ENCODE measurements at regions not wholly inside any gene's neighbourhood (a gene's known extent, or its start where the extent isn't known, plus 50 kb on each side); places are given as distances from the start of the nearest gene placed in this dataset.

GRCh38 chr12:115273456-115273855 is 589.5 kb upstream of the TBX3 start:
- no peak overlapping the region for H3K27ac Mint-ChIP-seq
- H3K4me3 Mint-ChIP-seq: no peak overlapping the region
- ATAC-seq: no peak
- DNase-seq: no peak
- H3K4me1 Mint-ChIP-seq: no peaks in the 10 kb centered on the region
- POLR2A ChIA-PET: no interaction called here
- peaks cover 0 to 12% (median 4%) of the 10 kb centered on the region in 9 donors for H3K9me3 Mint-ChIP-seq
- no peaks in the 10 kb centered on the region for H3K36me3 Mint-ChIP-seq
- H3K27me3 Mint-ChIP-seq: peaks cover 0 to 6% (median 0%) of the 10 kb centered on the region in 5 donors

GRCh38 chr12:115268451-115268850 is 584.5 kb upstream of the TBX3 start:
- Mint-ChIP-seq H3K27ac (no peak overlapping the region), H3K9me3 (peaks cover 0 to 26% (median 3%) of the 10 kb centered on the region in 9 donors), H3K36me3 (no peaks in the 10 kb centered on the region), H3K4me1 (no peaks in the 10 kb centered on the region), H3K4me3 (no peak overlapping the region), H3K27me3 (peaks cover 0 to 6% (median 0%) of the 10 kb centered on the region in 5 donors)
- DNase-seq: no peak
- ATAC-seq: no peak
- POLR2A ChIA-PET: no interaction called here

DNA sequence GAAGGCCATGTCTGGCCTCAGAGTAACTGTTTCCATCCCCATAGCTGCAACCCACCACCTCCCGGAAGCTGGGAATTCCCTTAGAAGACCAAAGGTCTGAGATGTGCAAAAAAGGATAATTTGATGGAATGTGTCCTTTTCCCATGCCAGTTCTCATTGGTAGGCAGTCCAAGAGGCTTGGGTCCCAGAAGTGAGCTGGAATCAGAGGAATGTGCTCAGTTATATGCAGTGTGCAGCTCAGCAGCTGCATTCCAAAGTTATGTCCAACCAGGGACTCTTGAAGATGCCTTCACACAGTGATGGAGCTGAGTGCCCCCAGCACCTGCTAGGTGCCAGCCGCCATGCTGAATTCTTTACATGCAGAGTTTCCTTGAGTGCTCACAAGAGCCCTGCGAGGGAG is 583.9 kb upstream of the TBX3 start:
- no peak for DNase-seq
- no peaks in the 10 kb centered on the region for H3K36me3 Mint-ChIP-seq
- no peak for ATAC-seq
- POLR2A ChIA-PET: no interaction called here
- H3K4me1 Mint-ChIP-seq: no peaks in the 10 kb centered on the region
- H3K9me3 Mint-ChIP-seq: peaks cover 0 to 26% (median 3%) of the 10 kb centered on the region in 9 donors
- no peak overlapping the region for H3K27ac Mint-ChIP-seq
- peaks cover 0 to 6% (median 0%) of the 10 kb centered on the region in 5 donors for H3K27me3 Mint-ChIP-seq
- no peak overlapping the region for H3K4me3 Mint-ChIP-seq

DNA sequence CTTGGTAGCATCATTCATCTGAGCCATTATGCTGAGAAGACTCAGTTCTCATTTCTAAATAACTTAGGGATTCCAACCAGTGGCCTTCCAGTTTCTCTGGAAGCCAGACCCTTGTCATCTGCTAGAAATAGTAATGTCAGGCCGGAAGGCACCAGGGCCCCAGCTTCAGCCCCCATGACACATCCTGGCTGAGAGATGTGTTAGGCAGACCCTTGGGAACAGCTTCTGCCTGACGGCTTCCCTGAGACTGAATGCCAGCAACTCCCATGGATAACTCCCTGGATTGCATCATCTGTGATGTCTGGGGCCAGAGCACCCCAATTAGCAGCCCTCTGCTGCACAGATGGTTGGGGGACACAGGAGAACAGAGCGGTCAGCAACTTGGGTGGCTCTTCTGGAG is 583.5 kb upstream of the TBX3 start:
- ATAC-seq (no peak), DNase-seq (no peak)
- H3K4me1 Mint-ChIP-seq: no peaks in the 10 kb centered on the region
- peaks cover 0 to 6% (median 0%) of the 10 kb centered on the region in 5 donors for H3K27me3 Mint-ChIP-seq
- peaks cover 0 to 26% (median 3%) of the 10 kb centered on the region in 9 donors for H3K9me3 Mint-ChIP-seq
- H3K4me3 Mint-ChIP-seq: no peak overlapping the region
- POLR2A ChIA-PET: no interaction called here
- H3K27ac Mint-ChIP-seq: no peak overlapping the region
- H3K36me3 Mint-ChIP-seq: no peaks in the 10 kb centered on the region

DNA sequence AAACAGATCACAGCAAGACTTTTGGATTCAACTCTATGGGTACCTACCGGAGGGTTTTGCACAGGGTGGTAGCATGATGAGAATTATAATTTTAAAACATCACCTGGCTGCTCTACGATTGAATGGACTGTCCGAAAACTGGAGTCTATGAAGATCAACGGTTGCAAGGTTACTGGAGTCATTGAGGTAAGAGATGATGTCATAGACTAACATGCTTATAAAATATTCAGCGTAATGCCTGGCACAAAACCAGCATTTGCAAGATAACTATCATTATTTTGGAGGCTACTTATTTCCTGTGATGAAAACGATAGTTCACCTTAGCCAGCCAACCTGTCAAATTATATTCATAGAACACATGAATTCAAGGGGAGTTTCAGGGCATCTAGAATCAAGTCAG is 580.6 kb upstream of the TBX3 start:
- Mint-ChIP-seq H3K9me3 (peaks cover 0 to 16% (median 3%) of the 10 kb centered on the region in 9 donors), H3K27ac (no peak overlapping the region), H3K4me3 (no peak overlapping the region), H3K27me3 (no peaks in the 10 kb centered on the region), H3K36me3 (no peaks in the 10 kb centered on the region), H3K4me1 (no peaks in the 10 kb centered on the region)
- POLR2A ChIA-PET: no interaction called here
- no peak for DNase-seq
- ATAC-seq: no peak

DNA sequence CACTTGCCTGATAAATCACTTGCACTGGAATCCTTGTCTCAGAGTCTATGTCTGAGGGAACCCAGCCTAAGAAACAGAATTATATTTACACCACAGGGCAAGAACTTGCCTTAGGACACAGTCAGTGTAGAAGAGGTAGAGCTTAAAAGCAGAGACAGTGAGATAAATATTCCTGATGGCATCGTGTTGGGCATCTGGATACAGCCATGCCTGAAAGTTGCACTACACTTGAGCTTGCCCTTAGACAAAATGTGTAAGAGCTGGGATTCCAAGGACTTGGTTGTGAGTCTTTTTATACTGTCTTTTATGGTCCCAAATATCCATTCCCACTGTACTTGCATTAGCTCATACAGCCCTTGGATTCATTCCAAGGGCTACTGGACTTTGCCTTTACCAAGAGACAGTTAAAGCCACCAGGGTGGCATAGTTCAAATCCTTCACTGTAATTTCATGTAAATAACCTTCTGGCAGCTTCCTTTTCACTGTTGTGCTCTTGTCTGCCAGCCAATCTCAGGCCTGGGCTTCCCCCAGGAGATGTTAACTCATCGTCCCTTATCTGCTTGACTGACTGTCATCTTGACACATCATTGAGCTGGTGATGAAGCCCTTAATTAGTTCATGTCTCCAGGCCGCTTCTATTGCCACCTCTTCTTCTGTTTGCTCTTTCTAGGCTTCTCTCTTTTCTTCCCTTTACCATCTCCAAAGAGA is 577.9 kb upstream of the TBX3 start:
- POLR2A ChIA-PET: no interaction called here
- Mint-ChIP-seq H3K27ac (no peak overlapping the region), H3K9me3 (peaks cover 0 to 23% (median 2%) of the 10 kb centered on the region in 9 donors), H3K27me3 (no peaks in the 10 kb centered on the region), H3K4me1 (no peaks in the 10 kb centered on the region), H3K4me3 (no peak overlapping the region), H3K36me3 (no peaks in the 10 kb centered on the region)
- ATAC-seq (no peak), DNase-seq (no peak)

- H3K4me1 Mint-ChIP-seq: no peaks in the 10 kb centered on the region
- no peak for DNase-seq
- no peaks in the 10 kb centered on the region for H3K27me3 Mint-ChIP-seq
- H3K9me3 Mint-ChIP-seq: peaks cover 0 to 24% (median 2%) of the 10 kb centered on the region in 9 donors
- H3K36me3 Mint-ChIP-seq: no peaks in the 10 kb centered on the region
- no peak overlapping the region for H3K4me3 Mint-ChIP-seq
- ATAC-seq: no peak
- no peak overlapping the region for H3K27ac Mint-ChIP-seq
- POLR2A ChIA-PET: no interaction called here
Measured at GRCh38 chr12:115260762-115261675, 577.0 kb upstream of the TBX3 start.

GRCh38 chr12:115259968-115260747 is 576.2 kb upstream of the TBX3 start:
- H3K9me3 Mint-ChIP-seq: peaks cover 0 to 22% (median 2%) of the 10 kb centered on the region in 9 donors
- DNase-seq (no peak), ATAC-seq (no peak)
- H3K4me1 Mint-ChIP-seq: no peaks in the 10 kb centered on the region
- no peak overlapping the region for H3K27ac Mint-ChIP-seq
- H3K36me3 Mint-ChIP-seq: no peaks in the 10 kb centered on the region
- POLR2A ChIA-PET: no interaction called here
- peaks cover 0 to 1% (median 0%) of the 10 kb centered on the region in 5 donors for H3K27me3 Mint-ChIP-seq
- no peak overlapping the region for H3K4me3 Mint-ChIP-seq

DNA sequence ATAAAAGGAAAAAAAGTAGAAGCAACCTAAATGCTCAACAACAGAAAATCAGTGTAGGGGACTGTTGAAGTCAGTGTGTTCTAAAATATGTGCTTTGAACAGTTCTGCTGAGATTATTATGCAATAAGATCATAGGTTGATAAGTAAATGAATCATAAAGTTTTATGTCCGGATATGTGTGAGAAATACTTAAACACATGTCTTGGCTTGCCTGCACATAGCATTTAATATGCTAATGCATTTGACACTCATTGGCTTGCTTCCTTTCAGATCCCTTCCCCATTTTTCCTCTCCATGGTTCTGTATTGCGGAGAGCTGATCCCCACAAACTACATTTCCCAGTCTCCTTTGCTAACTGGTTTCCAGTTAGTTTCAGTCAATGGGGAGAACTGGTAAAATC is 573.8 kb upstream of the TBX3 start:
- H3K27ac Mint-ChIP-seq: no peak overlapping the region
- H3K4me3 Mint-ChIP-seq: no peak overlapping the region
- H3K36me3 Mint-ChIP-seq: no peaks in the 10 kb centered on the region
- ATAC-seq: no peak
- peaks cover 0 to 14% (median 2%) of the 10 kb centered on the region in 9 donors for H3K9me3 Mint-ChIP-seq
- DNase-seq: no peak
- POLR2A ChIA-PET: no interaction called here
- no peaks in the 10 kb centered on the region for H3K4me1 Mint-ChIP-seq
- peaks cover 0 to 10% (median 1%) of the 10 kb centered on the region in 5 donors for H3K27me3 Mint-ChIP-seq

- Mint-ChIP-seq H3K27me3 (peaks cover 0 to 16% (median 1%) of the 10 kb centered on the region in 5 donors), H3K27ac (no peak overlapping the region), H3K9me3 (peaks cover 0 to 23% (median 2%) of the 10 kb centered on the region in 9 donors), H3K4me3 (no peak overlapping the region), H3K4me1 (no peaks in the 10 kb centered on the region), H3K36me3 (no peaks in the 10 kb centered on the region)
- DNase-seq: no peak
- POLR2A ChIA-PET: no interaction called here
- no peak for ATAC-seq
Measured at GRCh38 chr12:115255962-115256361, 572.0 kb upstream of the TBX3 start.

DNA sequence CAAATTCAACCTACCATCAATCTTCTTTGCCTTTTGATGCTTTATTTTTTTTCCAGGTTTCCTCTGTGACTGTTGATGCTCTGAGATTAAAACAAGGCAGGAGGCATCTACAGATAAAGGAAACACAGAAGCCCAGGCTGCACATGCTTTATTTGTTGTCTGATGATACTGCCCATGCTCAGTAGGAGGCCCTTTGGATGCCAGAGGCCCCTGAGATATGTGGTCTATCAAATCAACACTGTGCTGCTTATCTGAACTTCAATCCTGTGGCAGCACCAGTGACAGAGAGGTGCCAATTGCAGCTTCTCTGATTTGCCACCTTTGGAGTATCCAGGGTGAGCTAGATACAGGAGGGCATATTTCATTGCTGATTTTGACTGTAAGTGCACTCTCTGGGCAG is 571.3 kb upstream of the TBX3 start:
- Mint-ChIP-seq H3K4me3 (no peak overlapping the region), H3K27ac (no peak overlapping the region), H3K36me3 (no peaks in the 10 kb centered on the region), H3K9me3 (peaks cover 0 to 23% (median 2%) of the 10 kb centered on the region in 9 donors), H3K4me1 (no peaks in the 10 kb centered on the region), H3K27me3 (peaks cover 0 to 16% (median 1%) of the 10 kb centered on the region in 5 donors)
- ATAC-seq (no peak), DNase-seq (no peak)
- POLR2A ChIA-PET: no interaction called here

- ATAC-seq (no peak), DNase-seq (no peak)
- peaks cover 0 to 16% (median 1%) of the 10 kb centered on the region in 5 donors for H3K27me3 Mint-ChIP-seq
- no peak overlapping the region for H3K4me3 Mint-ChIP-seq
- no peaks in the 10 kb centered on the region for H3K4me1 Mint-ChIP-seq
- no peaks in the 10 kb centered on the region for H3K36me3 Mint-ChIP-seq
- H3K27ac Mint-ChIP-seq: no peak overlapping the region
- peaks cover 0 to 23% (median 2%) of the 10 kb centered on the region in 9 donors for H3K9me3 Mint-ChIP-seq
- POLR2A ChIA-PET: no interaction called here
Measured at GRCh38 chr12:115253049-115253448, 569.1 kb upstream of the TBX3 start.

DNA sequence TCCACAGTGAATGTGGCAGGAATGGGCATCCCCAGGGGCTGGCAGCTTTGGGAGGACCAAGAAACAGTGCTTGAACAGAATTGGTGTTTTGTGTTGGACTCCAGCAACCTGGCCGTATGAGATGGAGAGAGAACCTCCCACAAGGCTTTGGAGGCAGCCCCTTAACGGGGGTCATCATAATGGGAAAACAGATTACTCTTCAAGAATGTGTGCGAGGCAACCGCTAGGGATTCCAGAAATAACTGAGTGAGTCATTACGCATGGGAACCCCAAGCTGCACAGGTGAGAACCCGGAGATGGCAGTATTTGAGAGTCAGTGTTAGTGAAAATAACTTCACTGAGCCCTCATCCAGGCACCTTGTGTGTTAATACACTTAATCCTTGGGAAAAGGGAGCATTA is 567.8 kb upstream of the TBX3 start:
- peaks cover 0 to 15% (median 0%) of the 10 kb centered on the region in 9 donors for H3K9me3 Mint-ChIP-seq
- no peak overlapping the region for H3K27ac Mint-ChIP-seq
- no peaks in the 10 kb centered on the region for H3K4me1 Mint-ChIP-seq
- H3K27me3 Mint-ChIP-seq: peaks cover 0 to 16% (median 1%) of the 10 kb centered on the region in 5 donors
- H3K4me3 Mint-ChIP-seq: no peak overlapping the region
- DNase-seq (no peak), ATAC-seq (no peak)
- no peaks in the 10 kb centered on the region for H3K36me3 Mint-ChIP-seq
- POLR2A ChIA-PET: no interaction called here
